ENCODE measurements at regions not wholly inside any gene's neighbourhood (a gene's known extent, or its start where the extent isn't known, plus 50 kb on each side); places are given as distances from the start of the nearest gene placed in this dataset.

GRCh38 chr3:132772252-132772651 lies 50.0 kb upstream of the NPHP3 start:
- Histone ChIP-seq H3K36me3 (ENCODE audit: control insufficient read depth, insufficient read depth, low read length) (no peaks in the 10 kb centered on the region), H3K27me3 (ENCODE audit: control insufficient read depth, insufficient read depth, low read length) (no peaks in the 10 kb centered on the region), H3K4me3 (ENCODE audit: low read depth, low read length) (no peak overlapping the region)
- DNase-seq (ENCODE audit: low read depth), result no peak
- TF ChIP-seq CTCF (IDR thresholded peaks at IDR 0.05; ENCODE audit: insufficient read depth, low read length, poor library complexity, severe bottlenecking), result no peak
